Gastrocnemius medialis (tissue), 4 donors: ENCODE measurements at regions not wholly inside any gene's neighbourhood (a gene's known extent, or its start where the extent isn't known, plus 50 kb on each side); places are given as distances from the start of the nearest gene placed in this dataset.

Experiments
- ATAC-seq, 2 donors: fragments of 150-250 bp; one replicate each; pipeline ENCODE4 v1.9.1; 2016
- DNase-seq, 2 donors: peaks; one replicate each; pipeline ENCODE4 v3.0.0-alpha.2; 2019
- H3K27ac ChIP-seq, 4 donors: fragments of 200-600 bp; sonication (generic); 1 replicate in 1 of 4; 2 replicates in 3 of 4; pipeline ENCODE4 v1.5.1; 2016 to 2018; ENCODE audit warnings: mild to moderate bottlenecking in 2 of 4, moderate library complexity in 1 of 4
- H3K27me3 ChIP-seq, 3 donors: fragments of 200-600 bp; sonication (generic) in 2 of 3; 1 replicate in 1 of 3; 2 replicates in 2 of 3; pipeline versions ENCODE4 v1.5.1 to v1.6.0; 2016 to 2019; ENCODE audit warnings: mild to moderate bottlenecking in 1 of 3, moderate library complexity in 1 of 3
- H3K36me3 ChIP-seq, 2 donors: fragments of 200-600 bp; sonication (generic) in 1 of 2; one replicate each; pipeline ENCODE4 v1.5.1; 2017 to 2018
- H3K4me1 ChIP-seq, 2 donors: fragments of 200-600 bp; sonication (generic) in 1 of 2; one replicate each; pipeline ENCODE4 v1.5.1; 2016 to 2017; ENCODE audit warnings: mild to moderate bottlenecking in 2 of 2
- H3K4me3 ChIP-seq, 4 donors: fragments of 200-600 bp; sonication (generic) in 3 of 4; 1 replicate in 1 of 4; 2 replicates in 3 of 4; pipeline ENCODE4 v1.5.1; 2016 to 2019; ENCODE audit warnings: mild to moderate bottlenecking in 2 of 4
- H3K9me3 ChIP-seq, 3 donors: fragments of 200-600 bp; sonication (generic) in 2 of 3; 1 replicate in 1 of 3; 2 replicates in 2 of 3; pipeline ENCODE4 v1.5.1; 2016 to 2019
- POLR2A ChIP-seq, 2 donors: fragments of 450-650 bp; IDR thresholded peaks; one replicate each; pipeline ENCODE4 v1.6.1; 2017; ENCODE audit warnings: antibody characterized with exemption in 2 of 2, mild to moderate bottlenecking in 2 of 2, moderate library complexity in 2 of 2
- in situ Hi-C, 4 donors: fragments of 200-750 bp; cut with MboI; loops; one replicate each; pipeline versions ENCODE4 v1.15.0 to v1.8.0; 2017; ENCODE audit warnings: low sequenced_read_pairs in 4 of 4
- intact Hi-C: fragments of 100-400 bp; cut with DNase I; formaldehyde crosslinking; loops from one replicate; pipeline ENCODE4 v1.15.1; 2023; ENCODE audit warnings: low total_unique reads
- TF ChIP-seq, protein P1 (sequence below), 5 experiments: fragments of 450-650 bp in 3 of 5; fragments of 200-600 bp in 2 of 5; sonication (generic) in 2 of 5; IDR thresholded peaks in 4 of 5; conservative IDR thresholded peaks in 1 of 5; 1 replicate in 4 of 5; 2 replicates in 1 of 5; pipeline ENCODE4 v1.5.1; 2016 to 2019; ENCODE audit warnings: antibody characterized with exemption in 5 of 5, mild to moderate bottlenecking in 3 of 5, moderate library complexity in 3 of 5

DNA sequence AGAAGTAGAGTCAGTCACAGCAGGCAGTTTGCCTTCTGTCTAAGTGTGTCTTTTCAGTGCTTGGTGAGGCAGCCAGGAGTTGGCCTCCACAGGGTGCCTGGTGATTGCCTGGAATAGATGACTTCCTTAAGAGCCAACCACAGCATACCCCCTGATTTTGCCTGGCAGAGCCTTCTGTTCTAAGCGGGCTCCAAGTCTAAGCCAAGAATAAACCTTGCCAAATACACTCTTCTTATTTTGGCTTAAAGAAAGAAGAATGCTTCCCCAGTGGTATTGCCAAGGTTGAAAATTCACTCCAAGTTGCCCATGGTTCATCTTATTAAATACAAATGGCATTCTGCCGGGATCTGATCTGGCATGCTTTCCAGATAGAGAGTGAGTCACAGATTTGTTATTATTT lies 1424.8 kb upstream of the EYS start:
- H3K4me3 ChIP-seq = no peak overlapping the region
- H3K27me3 ChIP-seq = no peaks in the 10 kb centered on the region
- no peaks in the 10 kb centered on the region for H3K36me3 ChIP-seq
- no peaks in the 10 kb centered on the region for H3K9me3 ChIP-seq
- TF ChIP-seq POLR2A (IDR thresholded peaks at IDR 0.05) = no peak
- TF ChIP-seq, protein P1, sequence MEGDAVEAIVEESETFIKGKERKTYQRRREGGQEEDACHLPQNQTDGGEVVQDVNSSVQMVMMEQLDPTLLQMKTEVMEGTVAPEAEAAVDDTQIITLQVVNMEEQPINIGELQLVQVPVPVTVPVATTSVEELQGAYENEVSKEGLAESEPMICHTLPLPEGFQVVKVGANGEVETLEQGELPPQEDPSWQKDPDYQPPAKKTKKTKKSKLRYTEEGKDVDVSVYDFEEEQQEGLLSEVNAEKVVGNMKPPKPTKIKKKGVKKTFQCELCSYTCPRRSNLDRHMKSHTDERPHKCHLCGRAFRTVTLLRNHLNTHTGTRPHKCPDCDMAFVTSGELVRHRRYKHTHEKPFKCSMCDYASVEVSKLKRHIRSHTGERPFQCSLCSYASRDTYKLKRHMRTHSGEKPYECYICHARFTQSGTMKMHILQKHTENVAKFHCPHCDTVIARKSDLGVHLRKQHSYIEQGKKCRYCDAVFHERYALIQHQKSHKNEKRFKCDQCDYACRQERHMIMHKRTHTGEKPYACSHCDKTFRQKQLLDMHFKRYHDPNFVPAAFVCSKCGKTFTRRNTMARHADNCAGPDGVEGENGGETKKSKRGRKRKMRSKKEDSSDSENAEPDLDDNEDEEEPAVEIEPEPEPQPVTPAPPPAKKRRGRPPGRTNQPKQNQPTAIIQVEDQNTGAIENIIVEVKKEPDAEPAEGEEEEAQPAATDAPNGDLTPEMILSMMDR (IDR thresholded peaks at IDR 0.05 in 4 of 5, conservative IDR thresholded peaks at IDR 0.05 in 1 of 5) = no peak
- ATAC-seq = no peak
- intact Hi-C loops = no loop called here
- no peak overlapping the region for H3K27ac ChIP-seq
- in situ Hi-C loops = no loop called here
- H3K4me1 ChIP-seq = no peaks in the 10 kb centered on the region
- no peak for DNase-seq

DNA sequence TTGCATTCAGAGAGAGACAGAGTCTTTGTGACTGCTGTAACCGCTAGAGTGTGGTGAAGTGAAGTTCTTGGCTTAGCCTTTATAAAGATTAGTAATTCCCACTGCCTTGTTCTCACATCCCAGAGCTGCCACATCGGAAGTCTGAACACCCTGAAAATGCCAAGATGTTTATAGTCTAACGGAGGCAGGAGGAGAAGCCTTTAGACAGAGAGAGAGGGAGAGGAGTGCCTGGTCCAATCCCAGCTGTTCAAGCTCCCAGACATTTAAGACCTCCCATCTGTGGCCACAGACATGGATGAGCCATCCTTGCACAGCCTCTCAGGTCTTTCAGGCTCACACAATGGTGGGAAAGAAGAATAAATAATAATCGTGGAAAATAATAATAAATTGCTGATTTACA lies 1422.8 kb upstream of the EYS start:
- no peaks in the 10 kb centered on the region for H3K4me1 ChIP-seq
- H3K4me3 ChIP-seq = no peak overlapping the region
- TF ChIP-seq, protein P1 (IDR thresholded peaks at IDR 0.05 in 4 of 5, conservative IDR thresholded peaks at IDR 0.05 in 1 of 5) = no peak
- no peak for TF ChIP-seq POLR2A (IDR thresholded peaks at IDR 0.05)
- in situ Hi-C loops (no loop called here), intact Hi-C loops (no loop called here)
- no peak for ATAC-seq
- no peak for DNase-seq
- no peaks in the 10 kb centered on the region for H3K36me3 ChIP-seq
- H3K9me3 ChIP-seq = no peaks in the 10 kb centered on the region
- no peak overlapping the region for H3K27ac ChIP-seq
- H3K27me3 ChIP-seq = no peaks in the 10 kb centered on the region

DNA sequence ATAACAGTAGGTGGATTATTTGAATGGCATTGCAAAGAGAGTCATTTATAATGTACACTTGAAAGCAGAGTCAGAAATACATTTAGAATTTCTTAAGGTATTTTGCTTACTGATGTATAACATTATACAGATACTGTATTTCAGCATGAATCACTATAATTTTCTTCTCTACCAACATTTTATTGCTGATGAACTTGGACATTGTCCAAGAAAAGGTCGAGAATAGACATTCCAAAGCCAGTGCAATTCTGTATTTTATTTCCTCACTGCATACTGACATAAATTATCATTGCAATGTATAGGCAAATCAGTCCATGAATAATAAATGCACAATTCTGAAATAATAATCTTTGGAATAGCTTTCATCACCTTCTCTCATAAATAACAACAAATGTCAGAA lies 1420.0 kb upstream of the EYS start:
- no peak for DNase-seq
- H3K36me3 ChIP-seq = no peaks in the 10 kb centered on the region
- in situ Hi-C loops (no loop called here), intact Hi-C loops (no loop called here)
- H3K4me1 ChIP-seq = no peaks in the 10 kb centered on the region
- H3K9me3 ChIP-seq = no peaks in the 10 kb centered on the region
- no peak overlapping the region for H3K27ac ChIP-seq
- TF ChIP-seq, protein P1 (IDR thresholded peaks at IDR 0.05 in 4 of 5, conservative IDR thresholded peaks at IDR 0.05 in 1 of 5) = no peak
- TF ChIP-seq POLR2A (IDR thresholded peaks at IDR 0.05) = no peak
- ATAC-seq = no peak
- H3K27me3 ChIP-seq = no peaks in the 10 kb centered on the region
- H3K4me3 ChIP-seq = no peak overlapping the region

DNA sequence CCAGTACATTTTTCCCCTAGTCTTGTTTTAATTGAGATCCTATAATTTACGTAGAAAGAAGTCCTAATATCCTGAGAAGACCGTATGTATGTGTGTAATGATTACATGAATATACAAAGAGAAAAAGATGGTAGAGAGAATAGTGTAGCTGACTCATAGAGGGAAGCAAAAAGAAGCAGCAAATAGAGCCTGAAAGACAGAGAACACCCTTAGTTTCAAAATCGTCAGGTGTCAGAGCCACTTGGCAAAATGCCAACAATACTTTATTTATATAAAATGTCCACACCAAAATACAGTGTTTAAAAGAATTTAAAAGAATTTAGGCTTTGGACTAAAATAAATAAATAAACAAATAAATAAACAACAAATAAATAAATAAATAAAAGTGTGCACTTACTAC lies 1414.1 kb upstream of the EYS start:
- Histone ChIP-seq H3K36me3 (no peaks in the 10 kb centered on the region), H3K4me3 (no peak overlapping the region), H3K9me3 (no peaks in the 10 kb centered on the region), H3K4me1 (no peaks in the 10 kb centered on the region), H3K27ac (no peak overlapping the region), H3K27me3 (no peaks in the 10 kb centered on the region)
- intact Hi-C loops = no loop called here
- TF ChIP-seq, protein P1 (IDR thresholded peaks at IDR 0.05 in 4 of 5, conservative IDR thresholded peaks at IDR 0.05 in 1 of 5) = no peak
- no peak for TF ChIP-seq POLR2A (IDR thresholded peaks at IDR 0.05)
- ATAC-seq (no peak), DNase-seq (no peak)
- in situ Hi-C loops = no loop called here

DNA sequence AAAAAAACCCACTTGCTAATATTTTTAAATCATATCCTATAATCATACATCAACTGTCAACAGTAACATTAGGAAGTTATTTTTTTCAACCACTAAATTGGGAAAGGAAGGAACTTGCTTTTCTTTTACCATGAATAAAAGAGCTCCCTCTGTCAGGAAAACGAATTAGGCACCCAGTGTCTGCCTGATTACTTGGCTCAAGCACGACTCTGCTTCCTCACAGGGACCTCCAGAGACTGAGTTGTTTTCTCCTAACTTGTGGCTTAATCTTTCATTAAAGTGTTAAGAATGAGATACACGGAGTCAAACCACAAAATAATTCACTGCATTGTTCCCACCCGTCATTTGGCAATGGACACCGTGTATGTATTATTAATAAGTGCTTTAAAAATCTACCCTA lies 1405.1 kb upstream of the EYS start:
- Histone ChIP-seq H3K36me3 (no peaks in the 10 kb centered on the region), H3K9me3 (no peaks in the 10 kb centered on the region), H3K4me1 (no peaks in the 10 kb centered on the region), H3K27ac (no peak overlapping the region), H3K4me3 (no peak overlapping the region), H3K27me3 (no peaks in the 10 kb centered on the region)
- TF ChIP-seq POLR2A (IDR thresholded peaks at IDR 0.05) = no peak
- TF ChIP-seq, protein P1 (IDR thresholded peaks at IDR 0.05 in 4 of 5, conservative IDR thresholded peaks at IDR 0.05 in 1 of 5) = no peak
- no peak for DNase-seq
- no peak for ATAC-seq
- intact Hi-C loops (no loop called here), in situ Hi-C loops (no loop called here)
